ENCODE measurements at regions not wholly inside any gene's neighbourhood (a gene's known extent, or its start where the extent isn't known, plus 50 kb on each side); places are given as distances from the start of the nearest gene placed in this dataset.

- DNase-seq: no peak
Measured at GRCh38 chr4:166498546-166498945, 625.5 kb downstream of the TLL1 start.

GRCh38 chr4:166499820-166500219 lies 626.8 kb downstream of the TLL1 start:
- no peak for DNase-seq

- peak; percentile 31 for DNase-seq
Measured at GRCh38 chr4:166501941-166502382, 628.9 kb downstream of the TLL1 start.

GRCh38 chr4:166502660-166503059 lies 629.6 kb downstream of the TLL1 start:
- no peak for DNase-seq

- DNase-seq: no peak
Measured at GRCh38 chr4:166506051-166506450, 633.0 kb downstream of the TLL1 start.

GRCh38 chr4:166512267-166512666 lies 639.2 kb downstream of the TLL1 start:
- no peak for DNase-seq

- no peak for DNase-seq
Measured at GRCh38 chr4:166518315-166518714, 645.3 kb downstream of the TLL1 start.

- DNase-seq: no peak
Measured at GRCh38 chr4:166518776-166519175, 645.7 kb downstream of the TLL1 start.

GRCh38 chr4:166519774-166520173 lies 646.7 kb downstream of the TLL1 start:
- DNase-seq: no peak

GRCh38 chr4:166527500-166527899 lies 654.5 kb downstream of the TLL1 start:
- DNase-seq: peak; percentile 57

GRCh38 chr4:166531703-166532102 lies 658.7 kb downstream of the TLL1 start:
- no peak for DNase-seq

- DNase-seq: no peak
Measured at GRCh38 chr4:166535865-166536264, 662.8 kb downstream of the TLL1 start.

GRCh38 chr4:166538491-166539005 lies 665.5 kb downstream of the TLL1 start:
- peak; percentile 19 for DNase-seq

GRCh38 chr4:166546009-166546408 lies 673.0 kb downstream of the TLL1 start:
- no peak for DNase-seq

GRCh38 chr4:166577639-166578038 lies 656.7 kb downstream of the SPOCK3 start:
- no peak for DNase-seq

GRCh38 chr4:166585491-166585890 lies 648.8 kb downstream of the SPOCK3 start:
- DNase-seq: no peak

- DNase-seq: peak; percentile 38
Measured at GRCh38 chr4:166594326-166594946, 639.9 kb downstream of the SPOCK3 start.

GRCh38 chr4:166600264-166600663 lies 634.0 kb downstream of the SPOCK3 start:
- no peak for DNase-seq

- no peak for DNase-seq
Measured at GRCh38 chr4:166602068-166602467, 632.2 kb downstream of the SPOCK3 start.

- no peak for DNase-seq
Measured at GRCh38 chr4:166622425-166622977, 611.8 kb downstream of the SPOCK3 start.

GRCh38 chr4:166625018-166625637 lies 609.2 kb downstream of the SPOCK3 start:
- no peak for DNase-seq

GRCh38 chr4:166628454-166628853 lies 605.8 kb downstream of the SPOCK3 start:
- no peak for DNase-seq

GRCh38 chr4:166635367-166635766 lies 598.9 kb downstream of the SPOCK3 start:
- DNase-seq: no peak

- DNase-seq: no peak
Measured at GRCh38 chr4:166637816-166638215, 596.5 kb downstream of the SPOCK3 start.
